Motor neuron (in vitro differentiated cells): ENCODE measurements at regions not wholly inside any gene's neighbourhood (a gene's known extent, or its start where the extent isn't known, plus 50 kb on each side); places are given as distances from the start of the nearest gene placed in this dataset.

Experiments
- ATAC-seq, 8 experiments: fragments of 200-7000 bp; cut with Tn5 transposase; replicated peaks in 6 of 8; 2 replicates each; pipeline ENCODE4 v1.8.0; 2021; ENCODE audit warnings: mild to moderate bottlenecking in 8 of 8, moderate library complexity in 8 of 8
- H3K27ac ChIP-seq, 2 donors: fragments of 250-450 bp; sonication (Bioruptor Pico); 2 replicates each; pipeline ENCODE4 v1.9.0; 2021; ENCODE audit warnings: antibody characterized with exemption in 2 of 2, mild to moderate bottlenecking in 2 of 2, moderate library complexity in 1 of 2
- H3K4me1 ChIP-seq, 2 donors: fragments of 250-450 bp; sonication (Bioruptor Pico); replicated peaks in 1 of 2; 2 replicates each; pipeline ENCODE4 v1.6.1; 2021; ENCODE audit warnings: antibody characterized with exemption in 2 of 2, mild to moderate bottlenecking in 2 of 2, moderate library complexity in 1 of 2
- H3K4me3 ChIP-seq, 5 donors: fragments of 250-450 bp; sonication (Bioruptor Pico); 2 replicates each; pipeline ENCODE4 v1.9.0; 2021; ENCODE audit warnings: antibody characterized with exemption in 5 of 5, mild to moderate bottlenecking in 5 of 5, moderate library complexity in 4 of 5
- WGBS, 10 experiments: fragments of 450-650 bp; shearing (Covaris generic); methylation state at CpG; one replicate each; pipeline ENCODE4 v1.0.0; 2022; 5-methylcytosine and 5-hydroxymethylcytosine counted together
- in situ Hi-C, 9 experiments: fragments of 400-800 bp; cut with MboI; loops; one replicate each; pipeline ENCODE4 v1.15.0; 2021; ENCODE audit warnings: low sequenced_read_pairs in 9 of 9, low pct_unique_long_range_greater_than_20kb in 2 of 9; ENCODE audit not compliant: unreplicated experiment in 9 of 9

DNA sequence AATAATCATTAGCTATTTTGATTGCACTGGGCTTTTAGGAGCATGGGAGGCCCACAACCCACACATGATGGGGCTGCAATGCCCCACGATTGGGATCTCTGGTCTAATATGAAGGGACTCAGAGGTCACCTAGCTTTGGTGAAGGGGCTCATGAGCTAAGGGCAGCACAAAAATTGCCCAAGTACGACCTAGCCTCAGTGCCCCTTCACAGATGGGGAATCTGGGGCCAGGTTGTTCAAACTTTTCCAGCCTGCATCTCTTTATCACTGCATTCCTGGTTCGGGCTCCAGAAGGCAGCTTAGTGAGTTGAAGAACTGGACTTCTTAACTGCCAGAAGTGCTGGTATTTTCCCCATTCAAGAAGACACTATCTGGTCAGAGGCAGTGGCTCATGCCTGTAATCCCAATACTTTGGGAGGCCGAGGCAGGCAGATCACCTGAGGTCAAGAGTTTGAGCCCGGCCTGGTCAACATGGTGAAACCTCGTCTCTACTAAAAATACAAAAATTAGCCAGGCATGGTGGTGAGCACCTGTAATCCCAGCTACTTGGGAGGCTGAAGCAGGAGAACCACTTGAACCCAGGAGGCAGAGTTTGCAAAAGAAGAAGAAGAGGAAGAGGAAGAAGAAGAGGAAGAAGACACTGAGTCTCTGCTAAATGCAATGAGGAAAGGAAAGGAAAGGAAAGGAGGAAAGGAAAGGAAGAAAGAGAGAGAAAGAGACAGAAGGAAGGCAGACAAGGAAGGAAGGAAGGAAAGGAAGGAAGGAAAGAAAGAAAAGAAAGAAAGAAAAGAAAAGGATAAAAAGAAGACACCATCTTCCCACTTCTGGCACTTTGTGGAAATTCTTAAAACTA lies 258.5 kb upstream of the IRF2BP2 start:
- no peak overlapping the region for H3K4me3 ChIP-seq
- 66 to 100% (median 92%) methylated on average over 1 to 6 of the region's 6 CpGs; no CpG with 5 or more reads in 1 of the 10 experiments for WGBS, 10 experiments
- in situ Hi-C loops, result loop anchor here in 1 of 9 experiments (25.0 kb wide), 1 partner anchor 131 kb away; no protein-coding TSS in a partner anchor
- ATAC-seq, result no peak
- H3K4me1 ChIP-seq, result peaks cover 14 to 30% of the 10 kb centered on the region in 2 donors
- no peak overlapping the region for H3K27ac ChIP-seq

DNA sequence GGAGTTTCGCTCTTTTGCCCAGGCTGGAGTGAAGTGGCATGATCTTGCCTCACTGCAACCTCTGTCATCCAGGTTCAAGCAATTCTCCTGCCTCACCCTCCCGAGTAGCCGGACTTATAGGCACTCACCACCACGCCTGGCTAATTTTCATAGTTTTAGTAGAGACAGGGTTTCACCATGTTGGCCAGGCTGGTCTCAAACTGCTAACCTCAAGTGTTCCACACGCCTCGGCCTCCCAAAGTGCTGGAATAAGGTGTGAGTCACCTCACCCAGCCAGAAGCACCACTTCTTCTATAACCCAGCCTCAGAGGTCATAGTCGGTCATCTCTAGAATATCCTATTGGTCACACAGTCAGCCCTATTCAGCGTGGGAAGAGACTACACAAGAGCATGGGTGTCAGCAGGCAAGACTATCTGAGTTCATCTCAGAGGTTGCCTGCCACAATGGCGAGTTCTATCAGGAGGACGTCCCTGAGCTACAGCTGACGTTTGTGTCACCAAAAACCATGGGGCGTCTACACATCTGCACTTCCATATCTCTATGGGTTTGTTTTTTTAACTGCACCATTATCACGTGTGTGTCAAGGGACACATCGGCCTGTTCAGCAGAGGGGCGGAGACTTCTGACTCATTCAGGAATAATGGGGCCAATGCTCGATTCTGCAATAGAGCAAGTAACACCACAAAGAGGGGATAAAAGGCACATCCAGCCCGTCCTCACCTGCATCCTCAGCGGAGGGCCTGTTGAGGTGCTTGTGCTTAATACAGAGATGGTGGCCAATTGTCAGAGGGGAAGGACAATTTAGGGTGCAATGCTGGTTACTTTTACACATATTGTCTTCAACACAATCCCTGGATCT lies 256.3 kb upstream of the IRF2BP2 start:
- Histone ChIP-seq H3K4me1 (peaks cover 33 to 47% of the 10 kb centered on the region in 2 donors), H3K4me3 (no peak overlapping the region), H3K27ac (peak overlapping the region; percentile 13 to 17)
- in situ Hi-C loops, result loop anchor here in 1 of 9 experiments (25.0 kb wide), 1 partner anchor 129 kb away; no protein-coding TSS in a partner anchor
- 70 to 100% (median 89%) methylated on average over 1 to 14 of the region's 18 CpGs; no CpG with 5 or more reads in 2 of the 10 experiments for WGBS, 10 experiments
- peak in 7 of 8 experiments; percentile 8 to 86 (median 30) for ATAC-seq

DNA sequence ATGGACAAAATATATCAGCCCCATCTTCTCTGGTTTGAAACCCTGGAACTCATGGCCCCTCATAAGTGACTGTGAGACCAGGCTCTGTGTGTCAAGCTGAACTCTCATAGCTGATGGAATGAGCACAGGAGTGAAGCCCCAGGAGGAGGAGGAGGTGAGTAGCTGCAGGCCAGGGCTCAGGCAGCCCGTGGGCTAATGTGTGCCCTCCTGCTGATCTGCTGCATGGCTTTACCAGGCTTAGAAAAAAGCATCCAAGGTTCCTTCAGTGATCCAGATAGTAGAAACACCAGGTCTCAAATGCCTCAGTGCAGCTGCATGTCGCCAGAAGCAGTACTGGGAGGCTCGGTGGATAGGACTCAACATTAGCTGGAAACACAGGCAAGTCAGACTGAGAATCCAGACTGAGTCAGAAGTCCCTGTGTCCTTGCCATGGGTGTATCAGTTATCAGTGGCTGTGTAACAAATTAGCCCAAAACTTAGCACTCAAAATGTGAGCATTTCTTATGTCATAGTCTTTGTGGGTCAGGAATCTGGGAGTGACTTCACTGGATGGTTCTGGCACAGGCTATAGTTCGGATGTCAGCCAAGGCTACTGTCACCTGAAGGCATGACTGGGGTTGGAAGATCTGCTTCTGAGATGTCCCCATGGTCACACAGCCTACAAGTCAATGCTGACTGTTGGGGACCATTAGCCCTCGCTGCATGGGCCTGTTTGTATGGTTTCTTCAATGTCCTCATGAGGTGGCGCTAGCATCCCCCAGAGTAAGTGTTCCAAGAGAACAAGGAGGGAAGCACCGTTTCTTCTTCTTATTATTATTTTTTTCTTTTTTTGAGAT lies 255.4 kb upstream of the IRF2BP2 start:
- in situ Hi-C loops, result loop anchor here in 1 of 9 experiments (25.0 kb wide), 1 partner anchor 128 kb away; no protein-coding TSS in a partner anchor
- WGBS, 10 experiments, result 80 to 100% (median 93%) methylated on average over 2 to 6 of the region's 7 CpGs; no CpG with 5 or more reads in 1 of the 10 experiments
- ATAC-seq, result no peak

DNA sequence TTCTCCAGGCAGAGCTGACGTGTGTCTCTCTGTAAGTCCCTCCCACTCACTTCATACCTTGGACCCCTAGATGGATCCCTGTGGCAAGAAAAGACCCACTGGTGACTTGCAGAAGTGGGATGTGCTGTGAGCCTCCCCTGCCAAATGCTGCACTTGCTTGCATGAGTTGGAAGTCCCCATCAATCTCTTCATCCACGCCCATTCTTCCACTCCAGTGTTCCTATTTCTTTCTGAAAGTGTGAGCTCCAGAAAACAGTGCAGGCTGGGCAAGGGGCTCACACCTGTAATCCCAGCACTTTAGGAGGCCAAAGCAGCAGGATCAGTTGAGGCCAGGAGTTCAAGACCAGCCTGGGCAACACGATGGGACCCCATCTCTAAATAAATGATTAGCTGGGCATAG lies 254.1 kb upstream of the IRF2BP2 start:
- in situ Hi-C loops, result loop anchor here in 1 of 9 experiments (25.0 kb wide), 1 partner anchor 127 kb away; no protein-coding TSS in a partner anchor
- no peak for ATAC-seq

More for the DNA sequence above, 255.4 kb upstream of the IRF2BP2 start:
- Histone ChIP-seq H3K4me3 (no peak overlapping the region), H3K4me1 (peaks cover 34 to 45% of the 10 kb centered on the region in 2 donors), H3K27ac (no peak overlapping the region)

DNA sequence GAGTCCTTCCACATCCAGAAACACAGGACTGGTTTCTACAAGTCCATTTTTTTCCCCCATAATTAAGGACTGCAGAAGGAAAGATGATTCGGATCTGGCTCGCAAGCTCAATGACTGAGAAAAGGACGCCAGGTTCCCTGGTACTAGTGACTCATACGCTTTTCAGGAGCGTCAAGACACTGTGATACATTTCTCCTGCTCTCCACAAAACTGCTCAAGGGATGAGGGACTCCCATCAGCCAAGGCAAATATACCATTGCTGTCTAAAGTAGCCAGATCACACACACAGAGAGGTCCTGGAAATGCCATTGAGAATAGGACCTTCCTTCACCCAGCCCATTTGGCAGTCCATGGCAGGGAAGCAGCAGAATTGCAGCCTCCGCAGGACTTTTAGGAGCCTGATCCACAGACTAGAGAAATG lies 253.6 kb upstream of the IRF2BP2 start:
- in situ Hi-C loops, result loop anchor here in 1 of 9 experiments (25.0 kb wide), 1 partner anchor 126 kb away; no protein-coding TSS in a partner anchor
- H3K4me3 ChIP-seq, result no peak overlapping the region
- peak in 5 of 8 experiments; percentile 18 to 37 (median 25) for ATAC-seq
- peaks cover 32 to 34% of the 10 kb centered on the region in 2 donors for H3K4me1 ChIP-seq
- peak overlapping the region; percentile 40 to 82 for H3K27ac ChIP-seq
- WGBS, 10 experiments, result 30 to 100% (median 89%) methylated on average over 2 to 6 of the region's 6 CpGs; no CpG with 5 or more reads in 5 of the 10 experiments

More for the DNA sequence above, 254.1 kb upstream of the IRF2BP2 start:
- Histone ChIP-seq H3K4me3 (no peak overlapping the region), H3K4me1 (peaks cover 32 to 34% of the 10 kb centered on the region in 2 donors), H3K27ac (peak overlapping the region in 1 of 2 donors; percentile 82)
- 60 to 100% (median 95%) methylated on average over 1 to 3 of the region's 3 CpGs; no CpG with 5 or more reads in 3 of the 10 experiments for WGBS, 10 experiments

DNA sequence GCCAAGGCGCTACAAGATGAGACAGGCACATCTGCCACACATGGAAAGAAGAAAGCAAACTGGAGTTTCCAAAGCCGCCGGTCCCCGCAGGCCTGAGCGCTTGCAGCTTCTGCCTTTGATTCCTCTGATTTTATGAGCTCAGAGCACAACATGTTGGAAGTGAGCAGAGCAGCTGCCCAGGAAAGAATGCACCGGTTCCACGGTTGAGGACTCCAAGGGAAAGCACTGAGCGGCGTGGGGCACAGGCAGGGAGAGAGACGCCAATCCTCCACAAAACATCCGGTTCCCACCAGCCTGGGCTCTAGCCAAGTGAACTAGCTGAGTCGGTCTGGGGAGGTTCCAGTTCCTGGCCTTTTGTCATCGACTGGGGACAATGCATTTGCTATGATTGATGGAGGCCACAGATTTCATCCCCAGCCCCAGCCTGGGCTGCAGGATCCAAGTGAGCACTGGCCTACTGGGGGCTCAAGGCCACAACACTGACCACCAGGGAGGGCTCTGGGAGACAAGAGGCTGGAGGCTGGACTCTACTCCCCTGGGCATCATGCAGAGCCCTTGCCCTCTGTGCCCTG lies 253.1 kb upstream of the IRF2BP2 start:
- Histone ChIP-seq H3K27ac (peak overlapping the region; percentile 40 to 82), H3K4me3 (no peak overlapping the region), H3K4me1 (peaks cover 32 to 34% of the 10 kb centered on the region in 2 donors)
- in situ Hi-C loops, result loop anchor here in 1 of 9 experiments (25.0 kb wide), 1 partner anchor 126 kb away; no protein-coding TSS in a partner anchor
- ATAC-seq, result peak; percentile 51 to 97 (median 95)
- 21 to 53% (median 34%) methylated on average over 6 to 10 of the region's 13 CpGs; no CpG with 5 or more reads in 5 of the 10 experiments for WGBS, 10 experiments

DNA sequence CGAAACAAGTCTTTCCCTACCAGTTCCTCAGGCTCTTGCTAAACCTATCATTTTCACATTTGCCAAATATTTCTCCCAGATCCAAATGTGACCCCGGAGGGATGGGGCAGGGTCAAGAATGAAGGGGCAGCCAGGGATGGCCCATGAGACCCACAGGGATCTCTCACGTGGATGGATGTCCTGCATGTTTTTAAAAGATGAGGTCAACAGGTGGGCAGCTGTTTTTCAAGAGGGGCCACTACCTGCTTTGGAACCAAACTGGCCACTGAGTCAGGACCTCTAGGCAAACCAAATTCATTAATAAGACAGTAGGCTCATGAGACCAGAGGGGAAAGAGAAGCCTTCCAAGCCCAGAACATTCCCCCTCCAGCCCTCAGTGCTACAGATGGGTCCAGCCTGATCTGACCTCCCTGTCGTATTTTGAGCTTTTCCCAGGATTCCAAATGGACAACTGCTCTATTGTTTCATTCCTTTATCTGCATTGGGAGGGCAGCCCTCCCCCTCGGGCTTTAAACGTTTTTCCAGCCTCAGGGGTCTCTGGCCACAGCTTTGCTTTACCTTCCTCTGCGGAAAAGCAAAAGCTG lies 252.5 kb upstream of the IRF2BP2 start:
- ATAC-seq, result peak in 5 of 8 experiments; percentile 3 to 15 (median 8)
- H3K4me3 ChIP-seq, result no peak overlapping the region
- peaks cover 32 to 34% of the 10 kb centered on the region in 2 donors for H3K4me1 ChIP-seq
- H3K27ac ChIP-seq, result peak overlapping the region; percentile 40 to 82
- 33 to 100% (median 70%) methylated on average over 1 to 7 of the region's 7 CpGs for WGBS, 10 experiments
- in situ Hi-C loops, result loop anchor here in 1 of 9 experiments (25.0 kb wide), 1 partner anchor 125 kb away; no protein-coding TSS in a partner anchor

DNA sequence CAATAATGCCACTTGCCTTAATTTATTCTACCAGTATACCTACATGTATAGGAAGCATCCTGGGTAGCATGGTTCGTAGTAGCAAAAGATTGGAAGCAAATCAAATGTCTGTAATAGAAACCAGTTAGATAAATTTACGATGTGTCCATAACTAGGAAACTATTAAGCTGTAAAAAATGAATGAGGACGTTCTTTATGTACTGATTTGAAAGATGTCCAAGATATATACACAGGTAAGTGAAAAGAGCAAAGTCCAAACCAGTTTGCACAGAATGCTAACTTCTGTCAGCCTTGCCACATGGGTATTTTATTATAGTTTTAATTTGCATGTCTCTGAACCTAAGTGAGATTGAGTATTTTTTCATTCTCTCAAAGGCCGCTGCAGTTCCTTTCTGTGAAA lies 251.8 kb upstream of the IRF2BP2 start:
- 53 to 100% (median 85%) methylated on average over 1 to 4 of the region's 4 CpGs; no CpG with 5 or more reads in 2 of the 10 experiments for WGBS, 10 experiments
- ATAC-seq, result no peak
- H3K4me3 ChIP-seq, result no peak overlapping the region
- H3K4me1 ChIP-seq, result peaks cover 32 to 34% of the 10 kb centered on the region in 2 donors
- H3K27ac ChIP-seq, result no peak overlapping the region
- in situ Hi-C loops, result loop anchor here in 1 of 9 experiments (25.0 kb wide), 1 partner anchor 124 kb away; no protein-coding TSS in a partner anchor

DNA sequence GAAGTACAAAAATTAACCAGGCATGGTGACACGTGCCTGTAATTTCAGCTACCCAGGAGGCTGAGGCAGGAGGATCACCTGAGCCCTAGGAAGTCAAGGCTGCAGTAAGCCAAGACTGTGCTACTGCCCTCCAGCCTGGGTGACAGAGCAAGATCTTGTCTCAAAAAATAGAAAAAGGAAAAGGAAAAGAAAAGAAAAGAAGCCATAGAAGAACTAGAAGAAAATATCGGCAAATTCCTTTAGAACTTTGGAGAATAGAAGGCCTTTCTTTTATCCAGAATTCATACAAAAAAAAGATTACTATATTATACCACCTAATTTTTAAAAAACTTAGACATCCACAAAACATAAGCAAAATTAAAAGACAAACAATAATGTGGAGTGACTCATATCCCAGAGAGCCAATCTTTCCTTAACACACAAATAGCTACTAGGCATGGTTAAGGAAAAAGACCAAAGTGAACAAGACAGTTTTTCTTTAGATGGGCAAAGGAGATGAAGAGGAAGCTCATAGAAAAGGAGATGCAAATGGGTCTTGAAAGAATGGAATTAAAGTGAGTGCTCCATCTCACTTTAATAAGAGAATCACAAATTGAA lies 251.1 kb upstream of the IRF2BP2 start:
- in situ Hi-C loops, result loop anchor here in 1 of 9 experiments (25.0 kb wide), 1 partner anchor 124 kb away; no protein-coding TSS in a partner anchor
- no peak overlapping the region for H3K27ac ChIP-seq
- no peak for ATAC-seq
- H3K4me1 ChIP-seq, result peaks cover 27 to 29% of the 10 kb centered on the region in 2 donors
- 64 to 100% (median 97%) methylated on average over 2 of the region's 2 CpGs; no CpG with 5 or more reads in 1 of the 10 experiments for WGBS, 10 experiments
- no peak overlapping the region for H3K4me3 ChIP-seq

DNA sequence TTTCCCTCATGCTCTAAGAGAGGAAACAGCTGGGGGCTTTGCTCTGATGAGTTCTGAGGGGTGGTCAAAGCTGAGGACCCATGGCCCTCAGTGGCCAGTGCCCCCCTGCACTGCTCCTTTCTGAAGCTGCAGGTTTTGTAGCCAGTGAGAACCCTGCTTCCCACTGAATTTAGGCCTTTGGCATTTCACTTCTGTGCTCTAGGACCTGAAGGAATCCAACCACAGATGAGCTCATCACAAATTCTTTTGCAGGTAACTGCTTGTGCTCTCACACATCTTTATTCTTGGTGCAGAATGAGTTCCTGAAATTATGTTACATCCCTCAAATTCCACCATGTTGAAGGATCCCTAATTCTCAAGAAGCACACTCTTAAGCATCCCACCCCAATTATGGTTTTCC lies 248.7 kb upstream of the IRF2BP2 start:
- Histone ChIP-seq H3K4me3 (no peak overlapping the region), H3K4me1 (peaks cover 23 to 25% of the 10 kb centered on the region in 2 donors), H3K27ac (no peak overlapping the region)
- ATAC-seq, result no peak
- in situ Hi-C loops, result loop anchor here in 1 of 9 experiments (25.0 kb wide), 1 partner anchor 121 kb away; no protein-coding TSS in a partner anchor

DNA sequence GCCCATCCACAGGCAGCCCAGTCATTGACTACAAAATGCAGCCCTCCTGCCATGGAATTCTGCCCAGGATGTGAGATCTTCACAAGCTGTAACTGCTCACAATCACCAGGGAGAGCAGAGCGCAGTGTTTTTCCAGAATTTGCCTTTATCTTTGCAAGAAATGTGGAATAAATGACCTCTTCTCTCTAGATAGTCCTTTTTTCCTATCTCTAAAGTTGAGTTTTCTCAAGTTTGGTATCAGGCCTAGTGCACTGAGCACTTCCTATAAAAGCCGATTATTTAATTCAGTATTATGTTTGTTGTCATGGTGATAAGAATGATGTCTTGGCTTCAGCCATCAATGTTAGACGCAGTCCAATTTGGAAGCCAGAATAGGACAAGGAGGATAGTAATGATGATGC lies 246.9 kb upstream of the IRF2BP2 start:
- 41 to 100% (median 82%) methylated on average over 1 to 3 of the region's 3 CpGs; no CpG with 5 or more reads in 1 of the 10 experiments for WGBS, 10 experiments
- peaks cover 12 to 13% of the 10 kb centered on the region in 2 donors for H3K4me1 ChIP-seq
- H3K27ac ChIP-seq, result no peak overlapping the region
- in situ Hi-C loops, result loop anchor here in 1 of 9 experiments (25.0 kb wide), 1 partner anchor 120 kb away; no protein-coding TSS in a partner anchor
- no peak for ATAC-seq
- H3K4me3 ChIP-seq, result no peak overlapping the region
